ENCODE measurements at regions not wholly inside any gene's neighbourhood (a gene's known extent, or its start where the extent isn't known, plus 50 kb on each side); places are given as distances from the start of the nearest gene placed in this dataset.

DNA sequence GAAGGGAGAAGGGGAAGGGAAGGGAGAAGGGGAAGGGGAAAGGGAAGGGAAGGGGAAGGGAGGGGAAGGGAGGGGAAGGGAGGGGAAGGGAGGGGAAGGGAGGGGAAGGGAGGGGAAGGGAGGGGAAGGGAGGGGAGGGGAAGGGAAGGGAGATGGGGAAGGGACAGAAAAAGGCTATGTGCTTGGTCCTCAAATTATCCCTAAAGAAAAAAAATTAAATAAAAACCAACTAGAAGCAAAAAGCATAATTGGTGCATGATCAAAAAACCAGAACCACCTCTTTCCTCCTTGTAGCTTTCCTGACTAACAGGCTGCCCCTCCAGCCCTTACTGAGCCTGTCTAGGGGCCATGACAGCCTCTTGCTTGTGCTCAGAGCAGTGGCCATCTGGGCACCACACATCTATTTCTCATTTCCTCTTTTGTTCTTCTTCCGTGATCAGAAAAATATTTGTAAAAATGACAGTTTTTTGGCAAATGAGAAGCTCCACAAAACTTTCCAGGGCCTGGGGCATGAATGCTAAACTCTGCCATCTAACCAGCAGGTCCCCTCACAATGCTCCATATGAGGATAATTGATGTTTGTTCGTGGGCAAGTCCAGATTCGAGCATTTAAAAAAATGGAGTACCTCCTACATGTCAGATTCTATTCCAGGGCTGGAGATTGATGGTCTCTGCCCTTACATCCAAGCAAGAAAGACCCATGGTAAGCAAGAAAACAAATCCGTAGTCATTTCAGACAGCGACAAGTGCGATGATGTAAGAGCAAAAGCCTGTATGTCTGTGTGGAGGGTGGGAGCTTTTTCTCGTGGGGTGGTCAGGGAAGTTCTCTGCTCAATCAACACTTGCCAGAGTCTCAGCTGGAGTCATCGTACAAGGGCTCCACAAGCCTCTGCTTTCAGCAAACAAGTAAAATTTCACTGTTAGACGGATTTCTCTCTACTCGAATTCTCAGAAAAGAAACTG lies 320.9 kb downstream of the WDR11 start:
- no peak for DNase-seq (ENCODE audit: low read depth in 3 of 3)

GRCh38 chr10:121179006-121179405 lies 327.8 kb downstream of the WDR11 start:
- DNase-seq (ENCODE audit: low read depth in 3 of 3), result no peak

DNA sequence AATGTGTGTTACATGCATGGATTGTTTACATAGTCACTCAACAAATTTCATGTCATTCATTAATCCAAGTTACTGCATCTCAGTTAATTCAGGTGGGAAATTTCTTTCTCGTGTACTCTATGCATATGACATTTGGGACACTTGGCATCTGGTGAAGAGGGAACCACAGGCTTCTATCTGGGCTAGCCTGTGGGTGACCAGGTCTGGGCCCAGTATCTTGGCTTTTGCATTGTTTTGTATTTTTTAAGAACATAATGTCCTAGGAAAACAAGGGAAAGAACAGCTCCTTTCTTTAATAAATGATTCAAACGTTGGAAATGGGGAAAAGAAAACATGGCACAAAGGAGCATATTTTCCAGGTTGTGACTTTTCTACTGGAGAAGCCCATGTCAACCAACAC lies 331.1 kb downstream of the WDR11 start:
- no peak for DNase-seq (ENCODE audit: low read depth in 3 of 3)

- DNase-seq (ENCODE audit: low read depth in 3 of 3), result no peak
These were observed 332.1 kb downstream of the WDR11 start for GRCh38 chr10:121183236-121183635.

DNA sequence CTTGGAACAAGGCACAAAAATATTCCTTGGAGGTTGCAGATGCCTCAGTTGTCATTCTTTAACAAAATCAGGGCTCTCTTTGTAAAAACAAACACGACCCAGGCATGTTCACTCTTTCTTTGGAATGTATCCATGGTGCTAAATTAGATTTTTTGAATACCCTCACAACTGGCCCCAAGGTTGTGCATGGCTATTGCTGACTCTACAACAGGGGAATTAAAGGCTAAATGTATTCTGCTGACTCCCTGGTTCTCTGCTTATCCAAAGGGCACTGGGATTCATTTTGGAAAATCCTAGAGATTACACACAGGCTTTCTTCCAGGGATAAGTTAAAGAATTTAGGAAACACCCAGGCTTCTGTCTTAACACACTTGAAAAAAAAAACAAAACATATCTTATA lies 332.5 kb downstream of the WDR11 start:
- DNase-seq (ENCODE audit: low read depth in 3 of 3), result no peak

DNA sequence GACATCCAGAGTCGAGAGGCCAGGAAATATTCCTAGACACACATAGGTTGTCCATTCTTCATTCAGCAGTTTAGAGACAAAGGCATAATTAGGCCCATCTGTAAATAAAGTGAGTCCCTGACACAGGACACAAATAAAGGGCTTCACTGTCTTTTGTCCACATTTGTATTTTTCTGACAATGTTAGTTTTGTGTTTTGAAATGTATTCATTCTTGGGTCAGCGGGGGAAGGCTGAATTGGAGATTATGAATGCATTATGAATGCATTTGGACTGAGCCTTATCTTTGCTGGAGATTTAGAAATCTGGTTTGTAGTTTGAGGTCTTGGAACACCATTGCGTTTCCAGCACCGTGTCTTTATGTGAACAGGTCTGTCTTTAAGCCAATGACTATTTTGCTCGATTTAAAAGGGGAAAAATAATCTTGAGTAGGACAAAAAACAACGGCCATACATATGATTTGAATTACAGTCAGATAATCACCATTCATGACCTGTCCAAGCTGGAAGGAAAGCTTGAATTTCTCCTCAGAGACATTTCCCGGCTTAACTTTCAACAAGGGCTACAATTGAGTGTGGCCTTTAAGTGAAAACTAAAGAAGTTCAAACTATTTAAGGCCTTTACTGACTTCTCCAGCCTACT lies 334.8 kb downstream of the WDR11 start:
- DNase-seq (ENCODE audit: low read depth in 3 of 3), result no peak

GRCh38 chr10:121187391-121187790 lies 336.2 kb downstream of the WDR11 start:
- no peak for DNase-seq (ENCODE audit: low read depth in 3 of 3)

DNA sequence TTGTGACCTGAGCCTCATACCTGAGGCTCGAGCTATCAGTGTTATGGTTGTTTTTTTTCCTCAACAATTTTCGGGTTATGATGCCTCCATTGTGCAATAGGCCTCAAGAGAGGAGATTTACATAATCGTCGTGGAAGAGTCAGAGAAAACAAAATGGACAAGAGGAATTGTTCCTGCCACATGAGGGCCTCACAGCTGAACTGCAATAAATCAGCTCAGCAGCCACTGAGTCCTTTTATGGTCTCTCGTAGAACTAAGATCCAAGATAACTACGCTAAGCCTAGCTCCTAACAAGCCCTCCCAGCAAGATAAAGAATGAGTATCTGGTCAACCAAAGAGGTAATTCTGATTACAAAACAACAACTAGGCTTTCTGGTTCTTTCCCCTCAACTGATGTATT lies 336.8 kb downstream of the WDR11 start:
- no peak for DNase-seq (ENCODE audit: low read depth in 3 of 3)

- DNase-seq (ENCODE audit: low read depth in 3 of 3), result no peak
These were observed 337.9 kb downstream of the WDR11 start for GRCh38 chr10:121189066-121189465.

- no peak for DNase-seq (ENCODE audit: low read depth in 3 of 3)
These were observed 343.7 kb downstream of the WDR11 start for GRCh38 chr10:121194696-121195523.

DNA sequence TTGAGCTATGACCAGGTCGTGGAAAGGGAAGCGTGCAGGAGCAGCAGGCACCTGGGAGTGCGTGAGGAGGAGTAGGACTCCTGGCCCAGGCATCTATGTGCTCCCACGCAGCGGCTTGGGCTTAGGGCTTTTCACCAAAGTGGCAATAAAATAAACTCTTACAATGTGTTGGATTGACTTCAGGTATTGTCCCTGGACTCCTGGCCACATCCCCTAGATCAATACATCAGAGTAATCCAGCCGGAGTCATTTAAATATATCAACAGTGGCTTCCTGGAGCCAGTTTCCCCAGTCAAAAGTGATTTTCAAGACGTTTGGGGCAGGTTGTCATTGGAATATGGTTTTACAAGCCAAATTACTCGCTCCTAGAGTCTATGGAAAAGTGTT lies 344.4 kb downstream of the WDR11 start:
- DNase-seq (ENCODE audit: low read depth in 3 of 3), result no peak

DNA sequence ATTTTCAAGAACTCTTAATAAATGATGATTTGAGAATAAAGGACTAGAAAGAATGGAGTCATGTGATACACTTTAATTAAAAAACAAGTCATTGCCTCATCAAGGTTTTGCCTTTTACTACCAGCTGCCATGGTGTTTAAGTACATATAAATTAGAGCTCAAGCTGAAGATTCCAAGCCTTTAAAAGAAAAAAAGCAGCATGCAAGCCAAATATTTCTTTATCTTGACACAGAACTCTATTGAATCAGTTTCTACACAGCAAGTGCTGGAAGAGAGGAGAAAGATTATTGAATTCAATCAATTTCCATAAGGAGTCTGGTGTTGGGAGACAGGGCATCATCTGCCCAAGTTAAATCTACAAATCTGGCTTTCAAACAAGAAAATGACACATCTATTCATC lies 347.9 kb downstream of the WDR11 start:
- no peak for DNase-seq (ENCODE audit: low read depth in 3 of 3)

DNA sequence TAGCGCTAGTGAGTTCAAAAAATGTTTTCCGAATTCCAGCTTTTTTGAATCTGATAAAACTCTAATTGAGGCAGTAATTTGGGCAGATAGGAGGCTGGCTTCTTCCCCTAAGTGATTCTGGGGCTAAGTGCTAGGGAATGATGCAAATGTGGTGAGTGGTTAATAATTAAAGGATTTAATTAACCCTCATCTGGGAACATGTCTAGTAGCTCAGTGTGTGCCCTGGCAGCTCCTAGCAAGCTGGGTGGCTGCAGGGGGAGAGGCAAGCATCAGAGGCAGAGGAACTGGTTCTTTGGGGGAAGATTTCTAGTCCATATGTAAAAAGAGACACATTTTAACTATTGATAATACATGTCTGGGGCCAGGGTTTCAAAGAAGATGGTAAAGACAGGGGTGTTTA lies 354.5 kb downstream of the WDR11 start:
- no peak for DNase-seq (ENCODE audit: low read depth in 3 of 3)

DNA sequence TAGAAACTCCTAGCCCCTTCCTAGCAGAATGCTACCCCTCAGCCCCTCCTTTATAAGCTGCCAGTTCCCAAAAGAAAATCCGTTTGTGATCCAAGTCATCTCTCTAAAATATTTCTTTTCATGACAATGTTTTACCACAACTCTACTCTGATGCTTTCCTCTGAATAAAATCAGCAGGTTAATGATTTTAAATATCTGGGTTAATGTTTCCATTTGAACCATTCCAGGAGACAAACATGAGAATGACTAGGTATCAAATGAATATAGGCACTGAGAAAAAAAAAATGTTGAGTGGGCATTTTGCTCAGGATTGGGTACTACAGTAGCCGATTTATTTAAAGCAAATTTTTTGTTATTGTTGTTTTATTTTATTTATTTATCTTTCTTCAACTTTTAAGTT lies 360.3 kb downstream of the WDR11 start:
- DNase-seq (ENCODE audit: low read depth in 3 of 3), result no peak

DNA sequence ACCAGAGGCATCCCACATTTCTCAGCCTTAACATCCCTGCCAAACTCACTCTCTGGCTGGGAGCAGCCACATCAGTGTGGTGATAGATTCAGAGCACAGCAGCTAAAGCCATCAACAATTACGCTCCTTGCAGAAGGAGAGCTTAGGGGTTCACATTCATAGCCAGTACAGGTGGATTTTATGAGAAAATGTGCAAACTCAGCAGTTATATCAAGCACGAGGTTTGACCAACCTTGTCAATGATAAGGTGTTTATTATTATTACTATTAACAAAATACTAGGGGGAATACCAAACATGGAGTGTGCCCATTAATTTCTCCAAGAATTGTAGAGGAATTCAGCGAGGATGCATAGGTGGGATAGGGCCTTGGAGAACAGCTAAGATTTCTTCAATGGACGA lies 362.3 kb downstream of the WDR11 start:
- no peak for DNase-seq (ENCODE audit: low read depth in 3 of 3)

GRCh38 chr10:121216295-121216694 lies 365.1 kb downstream of the WDR11 start:
- no peak for DNase-seq (ENCODE audit: low read depth in 3 of 3)

DNA sequence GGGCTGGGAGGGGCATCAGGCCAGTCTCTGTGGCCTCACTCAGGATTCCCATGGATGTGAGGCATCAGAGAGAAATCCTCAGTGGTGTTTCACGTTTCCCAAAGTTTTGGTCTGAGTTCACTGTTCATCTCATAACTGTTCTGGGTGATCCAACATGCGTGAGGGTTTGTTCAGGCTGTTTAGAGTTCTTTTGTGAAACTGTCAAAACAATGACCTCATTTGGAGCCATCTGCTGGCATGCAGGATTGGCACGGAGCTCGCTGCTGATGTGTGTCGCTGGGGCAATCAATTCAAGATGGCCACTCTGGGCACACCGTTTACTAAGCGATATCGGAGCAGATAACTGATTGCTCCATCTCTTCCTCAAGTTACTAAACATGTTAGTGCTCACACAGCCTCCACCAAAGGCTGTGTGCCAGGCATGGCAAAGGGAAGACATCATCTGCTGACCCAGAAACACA lies 365.6 kb downstream of the WDR11 start:
- no peak for DNase-seq (ENCODE audit: low read depth in 3 of 3)

DNA sequence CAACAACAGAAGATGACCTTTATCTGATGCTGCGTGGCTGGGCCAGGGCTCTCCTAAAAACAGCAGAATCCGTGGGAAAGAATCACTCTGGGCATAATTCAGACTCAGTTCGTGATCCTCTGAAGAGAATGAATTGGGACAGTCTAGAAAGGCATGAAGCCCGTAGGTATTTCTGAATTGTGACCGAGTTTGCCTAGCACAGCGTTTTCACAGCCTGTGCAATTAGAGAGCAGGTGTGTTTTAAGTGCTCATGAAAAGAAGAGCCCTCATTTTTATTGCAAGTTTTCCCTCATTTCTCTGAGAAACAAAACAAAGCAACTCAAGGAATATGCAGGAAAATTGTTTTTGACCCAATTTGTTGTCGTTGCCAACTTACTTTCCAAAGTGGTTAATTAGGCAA lies 366.2 kb downstream of the WDR11 start:
- no peak for DNase-seq (ENCODE audit: low read depth in 3 of 3)

GRCh38 chr10:121221072-121221471 lies 369.9 kb downstream of the WDR11 start:
- DNase-seq (ENCODE audit: low read depth in 3 of 3), result no peak

DNA sequence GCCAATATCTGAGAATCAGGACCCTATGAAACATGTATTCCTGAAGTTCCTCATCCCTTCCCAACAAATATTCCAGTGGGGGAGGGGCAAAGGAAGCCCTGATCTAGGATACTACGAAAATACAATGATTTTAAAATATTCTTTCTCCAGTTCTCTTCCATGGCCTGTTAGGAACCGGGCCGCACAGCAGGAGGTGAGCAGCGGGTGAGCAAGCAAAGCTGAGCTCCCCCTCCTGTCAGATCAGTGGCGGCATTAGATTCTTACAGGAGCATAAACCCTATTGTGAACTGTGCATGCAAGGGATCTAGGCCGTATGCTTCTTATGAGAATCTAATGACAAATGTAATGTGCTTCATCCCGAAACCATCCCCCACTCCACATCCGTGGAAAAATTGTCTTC lies 370.8 kb downstream of the WDR11 start:
- no peak for DNase-seq (ENCODE audit: low read depth in 3 of 3)

DNA sequence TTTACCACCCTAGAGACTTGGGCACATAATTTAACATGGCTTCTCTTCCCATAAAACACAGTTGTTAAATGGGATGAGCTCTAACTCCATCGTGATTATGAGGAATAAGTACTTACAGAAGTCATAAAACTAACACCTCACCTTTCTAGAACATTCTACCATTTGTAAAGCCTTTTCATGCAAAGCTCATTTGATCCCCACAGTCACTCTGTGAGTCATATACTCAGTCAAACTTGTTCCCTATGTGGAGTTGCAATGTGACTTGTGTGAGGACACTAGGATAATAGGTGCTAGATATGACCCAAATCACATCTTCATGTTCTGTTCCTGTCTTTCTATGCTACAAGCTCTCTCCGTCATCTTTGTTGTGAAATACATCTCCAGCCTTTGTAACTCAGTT lies 371.7 kb downstream of the WDR11 start:
- DNase-seq (ENCODE audit: low read depth in 3 of 3), result no peak

GRCh38 chr10:121231079-121231478 lies 367.2 kb downstream of the FGFR2 start:
- DNase-seq (ENCODE audit: low read depth in 3 of 3), result no peak

Data from stimulated activated CD4-positive, alpha-beta T cell treated with anti-CD3 and anti-CD28 coated beads, TNF-alpha, amount 100 ng/mL, for 4 hours (primary cell).